GM12875 (cell line): ENCODE measurements at regions not wholly inside any gene's neighbourhood (a gene's known extent, or its start where the extent isn't known, plus 50 kb on each side); places are given as distances from the start of the nearest gene placed in this dataset.

Experiments used
- H3K4me3 ChIP-seq: one replicate; pipeline ENCODE4 v1.5.1; 2011; ENCODE audit warnings: low read depth, low read length, control low read depth
- TF ChIP-seq, protein P1 (sequence below): IDR thresholded peaks from 2 replicates; pipeline ENCODE4 v1.5.1; 2011; ENCODE audit warnings: low read depth, mild to moderate bottlenecking, control low read depth, inconsistent platforms, low read length, moderate library complexity, borderline replicate concordance; ENCODE audit not compliant: insufficient read depth

DNA sequence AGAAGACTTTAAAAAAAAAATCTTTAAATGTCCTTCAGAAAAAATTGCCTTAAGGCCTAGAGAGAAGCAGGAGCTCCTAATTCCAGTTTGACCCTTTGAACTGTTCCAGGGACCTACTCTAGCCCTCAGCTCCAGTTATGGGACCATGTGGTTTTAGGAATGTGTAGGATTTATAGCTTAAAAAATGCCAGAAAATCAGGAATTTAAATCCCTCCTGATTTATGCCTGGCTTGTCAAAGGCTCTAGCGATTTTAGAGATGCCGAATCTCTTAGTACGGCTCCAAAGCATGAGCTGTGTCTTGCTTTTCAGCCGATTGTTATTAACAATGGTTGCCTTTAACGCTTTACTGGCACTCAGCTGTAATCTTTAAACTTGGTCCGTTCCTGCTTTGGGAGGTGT, 130.6 kb upstream of the NPVF start:
- H3K4me3 ChIP-seq = no peak overlapping the region
- TF ChIP-seq, protein P1, sequence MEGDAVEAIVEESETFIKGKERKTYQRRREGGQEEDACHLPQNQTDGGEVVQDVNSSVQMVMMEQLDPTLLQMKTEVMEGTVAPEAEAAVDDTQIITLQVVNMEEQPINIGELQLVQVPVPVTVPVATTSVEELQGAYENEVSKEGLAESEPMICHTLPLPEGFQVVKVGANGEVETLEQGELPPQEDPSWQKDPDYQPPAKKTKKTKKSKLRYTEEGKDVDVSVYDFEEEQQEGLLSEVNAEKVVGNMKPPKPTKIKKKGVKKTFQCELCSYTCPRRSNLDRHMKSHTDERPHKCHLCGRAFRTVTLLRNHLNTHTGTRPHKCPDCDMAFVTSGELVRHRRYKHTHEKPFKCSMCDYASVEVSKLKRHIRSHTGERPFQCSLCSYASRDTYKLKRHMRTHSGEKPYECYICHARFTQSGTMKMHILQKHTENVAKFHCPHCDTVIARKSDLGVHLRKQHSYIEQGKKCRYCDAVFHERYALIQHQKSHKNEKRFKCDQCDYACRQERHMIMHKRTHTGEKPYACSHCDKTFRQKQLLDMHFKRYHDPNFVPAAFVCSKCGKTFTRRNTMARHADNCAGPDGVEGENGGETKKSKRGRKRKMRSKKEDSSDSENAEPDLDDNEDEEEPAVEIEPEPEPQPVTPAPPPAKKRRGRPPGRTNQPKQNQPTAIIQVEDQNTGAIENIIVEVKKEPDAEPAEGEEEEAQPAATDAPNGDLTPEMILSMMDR = no peak

DNA sequence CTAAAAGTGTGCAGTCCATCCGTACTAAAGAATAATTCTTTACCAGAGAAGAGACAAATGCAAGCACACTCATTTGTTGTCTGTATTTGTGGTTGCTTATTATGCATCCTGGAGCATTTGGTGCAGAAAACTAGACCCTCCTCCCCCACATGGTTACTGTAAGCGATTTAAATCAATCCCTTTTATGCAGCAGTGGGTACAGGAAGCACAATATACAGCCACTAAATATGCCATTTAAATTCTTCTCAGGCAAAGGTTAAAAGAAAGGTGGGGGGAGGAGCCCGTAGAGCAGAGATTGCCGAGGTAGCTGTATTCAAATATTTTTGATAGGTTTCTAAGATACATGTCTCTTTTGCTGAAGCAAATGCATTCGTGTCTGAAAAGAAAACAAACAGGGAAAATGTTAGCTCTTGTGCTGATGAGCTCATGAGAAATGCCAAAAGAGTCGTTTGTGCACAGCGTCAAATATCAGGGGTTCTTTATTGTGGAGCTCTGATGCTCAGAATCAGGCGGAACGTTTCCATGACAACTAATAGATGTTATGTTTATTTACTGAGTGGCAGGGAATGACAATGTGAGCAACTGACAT, 131.3 kb upstream of the NPVF start:
- H3K4me3 ChIP-seq = no peak overlapping the region
- TF ChIP-seq, protein P1 = no peak

DNA sequence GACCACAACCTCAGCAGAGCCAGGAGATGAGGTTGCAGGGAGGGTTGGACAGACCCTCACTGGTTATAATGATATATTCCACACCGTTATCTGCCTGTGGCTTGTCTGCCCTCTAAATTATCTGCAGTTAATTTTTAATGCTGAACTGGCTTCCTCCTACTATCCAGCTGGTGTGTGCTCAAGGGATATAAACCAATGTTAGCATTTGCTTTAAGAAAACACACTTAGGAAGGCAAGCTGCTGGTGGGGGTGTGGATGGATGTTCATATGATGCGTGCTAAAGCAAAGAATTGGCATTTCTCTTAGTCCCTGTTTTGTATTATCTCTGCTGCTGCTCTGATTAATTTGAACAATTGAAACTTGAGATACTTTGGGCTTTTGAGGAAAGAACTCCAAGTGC, 132.2 kb upstream of the NPVF start:
- TF ChIP-seq, protein P1 = no peak
- H3K4me3 ChIP-seq = no peak overlapping the region

DNA sequence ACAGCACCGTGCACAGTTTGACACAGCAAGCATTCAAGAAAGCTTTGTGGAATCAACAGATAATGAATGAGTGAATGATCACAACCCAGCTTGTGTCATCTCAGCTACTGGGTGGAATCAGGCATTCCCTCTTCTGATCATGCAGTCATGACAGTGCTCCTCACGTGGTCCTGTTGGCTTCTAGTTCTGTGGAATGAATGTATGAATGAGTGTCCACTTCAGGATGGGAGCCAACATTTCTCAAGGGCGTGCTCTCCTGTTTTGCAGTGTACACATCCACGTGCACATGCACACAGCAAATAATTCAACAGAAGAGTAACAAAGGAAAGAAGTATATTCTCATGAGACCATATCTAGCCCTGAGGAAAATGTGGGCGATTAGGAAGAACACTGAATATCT, 133.1 kb upstream of the NPVF start:
- no peak overlapping the region for H3K4me3 ChIP-seq
- TF ChIP-seq, protein P1 = no peak

DNA sequence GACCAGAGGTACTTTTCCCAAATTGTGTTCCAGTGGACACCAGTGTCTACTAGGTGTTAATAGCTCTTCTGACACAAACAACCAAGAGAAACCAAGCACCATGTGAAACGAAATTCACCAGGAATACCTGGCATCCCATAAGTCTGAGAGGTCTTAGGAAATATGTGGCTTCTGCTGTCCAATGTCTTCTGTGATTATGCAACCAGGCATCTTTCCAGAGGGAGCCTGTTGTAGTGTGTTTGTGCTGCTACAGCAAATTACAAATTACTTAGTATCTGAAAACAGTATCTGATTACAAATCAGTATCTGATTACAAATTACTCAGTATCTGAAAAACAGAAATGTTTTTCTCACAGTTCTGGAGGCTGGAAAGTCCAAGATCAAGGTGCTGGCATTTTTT, 133.6 kb upstream of the NPVF start:
- H3K4me3 ChIP-seq = no peak overlapping the region
- TF ChIP-seq, protein P1 = no peak

DNA sequence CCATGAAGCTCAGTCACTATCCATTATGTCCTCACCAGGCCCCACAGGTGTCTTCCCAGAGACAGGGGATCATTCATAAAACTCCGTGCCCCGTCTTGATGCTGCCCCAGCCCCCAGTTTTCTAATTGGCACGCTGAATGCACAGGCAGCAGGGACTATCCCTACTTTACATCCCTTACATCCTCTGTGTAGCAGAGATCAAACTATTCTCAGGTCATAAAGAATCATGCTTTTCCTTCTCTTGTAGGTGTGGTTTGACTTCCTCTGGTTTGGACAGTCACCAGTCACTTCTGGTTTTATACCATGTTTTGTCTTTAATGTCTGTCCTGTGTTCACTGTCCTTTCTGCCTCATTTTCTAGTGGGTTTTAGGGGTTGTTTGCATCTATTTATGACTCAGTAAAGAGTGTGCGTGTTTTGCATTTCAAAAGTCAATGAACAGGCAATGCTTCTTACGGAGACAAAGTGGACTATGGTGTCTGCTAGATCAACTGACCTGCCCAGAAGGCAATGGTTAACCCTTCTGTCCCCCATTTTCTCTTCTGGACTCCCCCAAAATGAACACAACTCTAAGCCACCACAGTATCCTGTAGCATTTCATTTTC, 140.4 kb upstream of the NPVF start:
- H3K4me3 ChIP-seq = no peak overlapping the region

DNA sequence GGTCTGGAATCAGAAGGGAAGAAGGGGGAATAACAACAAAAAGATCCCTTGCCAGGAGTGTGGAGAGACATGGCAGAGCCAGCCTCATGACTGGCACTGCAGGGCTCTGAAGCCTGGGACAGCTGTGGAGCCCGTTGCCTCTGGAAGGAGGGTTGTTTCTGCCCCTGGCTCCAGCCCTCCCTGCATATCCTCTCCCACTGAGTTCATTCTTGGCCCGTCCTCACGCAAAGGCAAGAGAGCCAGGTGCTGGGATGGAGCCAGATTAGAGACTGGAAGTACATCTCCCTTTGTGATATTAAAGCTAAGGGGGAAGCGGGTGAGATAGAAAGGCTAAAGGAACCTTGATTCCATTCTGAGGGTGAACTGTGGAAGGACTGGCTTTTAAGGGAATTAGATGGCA, 141.5 kb upstream of the NPVF start:
- H3K4me3 ChIP-seq = no peak overlapping the region
- TF ChIP-seq, protein P1 = no peak

More for the DNA sequence above, 140.4 kb upstream of the NPVF start:
- TF ChIP-seq, protein P1 = no peak
